Limb (tissue), 2 donors: ENCODE measurements at regions not wholly inside any gene's neighbourhood (a gene's known extent, or its start where the extent isn't known, plus 50 kb on each side); places are given as distances from the start of the nearest gene placed in this dataset.

Experiments
- DNase-seq, 2 donors: peaks; one replicate each; pipeline ENCODE4 v3.0.0-alpha.2; 2016; ENCODE audit errors: extremely low spot score in 2 of 2

- DNase-seq, result no peak
Measured at GRCh38 chr17:33766721-33767120, 473.6 kb upstream of the ASIC2 start.

GRCh38 chr17:33769066-33769465 is 476.0 kb upstream of the ASIC2 start:
- DNase-seq, result no peak

- DNase-seq, result no peak
Measured at GRCh38 chr17:33776304-33776703, 478.8 kb upstream of the CCL2 start.

- no peak for DNase-seq
Measured at GRCh38 chr17:33776903-33777302, 478.2 kb upstream of the CCL2 start.

DNA sequence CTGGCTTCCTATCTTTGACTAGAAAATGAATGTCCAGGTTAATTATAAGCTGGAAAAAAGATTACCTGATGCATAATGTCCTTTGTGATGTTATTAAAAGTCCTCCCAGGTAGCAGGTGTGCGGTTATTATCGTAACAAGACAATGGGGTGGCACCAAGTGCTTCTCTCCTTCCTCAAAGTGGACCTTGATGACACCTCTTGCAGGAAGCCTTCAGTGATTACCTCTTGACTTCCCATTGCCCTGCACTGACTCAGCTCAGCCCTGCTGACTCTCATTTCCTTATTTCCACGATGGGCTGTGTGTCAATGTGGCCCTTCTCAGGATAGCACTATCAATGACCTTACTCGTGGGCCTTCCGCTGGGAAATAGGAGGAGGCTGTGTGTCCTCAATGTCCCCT is 477.4 kb upstream of the CCL2 start:
- DNase-seq, result no peak

DNA sequence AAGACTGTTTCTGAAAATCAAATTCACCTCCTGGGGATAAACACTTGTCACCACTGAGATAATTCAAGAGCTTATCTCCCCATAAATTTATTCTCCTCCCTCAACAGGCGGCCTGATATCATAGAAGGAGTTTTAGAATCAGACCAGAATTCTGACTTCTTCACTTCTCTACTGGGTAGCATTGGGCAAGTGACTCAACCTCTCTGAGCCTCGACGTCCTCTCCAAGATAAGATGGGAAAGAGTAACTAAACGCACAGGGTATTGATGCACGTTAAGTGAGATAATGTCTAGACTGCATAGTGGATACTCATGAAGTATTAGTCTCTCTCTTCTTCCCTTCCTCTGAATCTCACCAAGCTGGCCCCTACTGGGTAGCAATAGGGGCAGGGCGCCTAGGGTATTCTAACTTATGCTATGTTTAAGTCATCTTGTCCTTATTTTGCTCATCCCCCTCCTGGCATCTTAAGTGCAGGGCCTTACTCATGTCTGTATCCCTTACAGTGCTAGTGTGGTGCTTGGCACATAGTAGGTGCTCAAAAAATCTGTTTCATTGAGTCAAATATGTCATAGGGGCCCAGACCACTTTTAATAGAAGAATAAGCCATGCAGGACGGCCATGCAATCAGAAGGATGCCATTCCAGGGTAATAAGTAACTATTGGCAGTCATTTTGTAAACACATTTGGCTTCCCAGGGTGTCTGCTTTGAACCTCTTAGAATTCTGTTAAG is 476.4 kb upstream of the CCL2 start:
- no peak for DNase-seq

DNA sequence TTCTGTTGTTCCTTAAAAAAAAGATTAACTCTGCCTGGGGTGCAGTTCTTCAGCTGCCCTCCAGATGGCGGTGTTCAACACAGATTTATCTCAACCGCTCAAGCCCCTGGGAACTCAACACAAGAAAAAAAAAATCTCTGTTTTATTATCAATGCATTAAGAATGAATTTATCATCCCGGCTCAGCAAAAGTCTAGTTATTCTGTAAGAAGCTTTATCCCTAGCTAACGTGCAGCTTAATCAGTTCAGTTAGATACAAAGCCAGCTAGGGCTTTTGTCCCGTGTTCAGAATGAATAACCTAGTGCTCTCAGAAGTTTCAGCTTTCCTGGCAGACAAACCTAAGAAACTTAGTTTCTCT is 475.9 kb upstream of the CCL2 start:
- peak; percentile 66 to 74 for DNase-seq

DNA sequence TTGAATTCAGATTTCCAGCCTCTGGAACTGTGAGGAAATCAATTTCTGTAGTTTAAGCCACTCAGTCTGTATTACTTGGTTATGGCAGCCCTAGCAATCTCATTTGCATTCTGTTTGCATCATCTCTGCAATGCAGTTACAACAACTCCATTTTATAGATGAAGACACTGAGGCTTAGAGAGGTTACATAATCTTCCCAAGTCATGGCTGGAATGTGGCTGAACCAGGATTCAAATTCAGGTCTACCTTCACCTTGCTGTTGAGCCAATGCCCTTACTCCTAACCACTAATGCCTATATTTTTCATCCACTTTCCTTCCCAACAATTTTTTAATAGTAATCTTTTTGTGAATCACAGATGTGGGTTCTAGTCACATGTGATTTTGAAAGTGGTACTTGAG is 469.8 kb upstream of the CCL2 start:
- no peak for DNase-seq

- no peak for DNase-seq
Measured at GRCh38 chr17:33786478-33786877, 468.6 kb upstream of the CCL2 start.

DNA sequence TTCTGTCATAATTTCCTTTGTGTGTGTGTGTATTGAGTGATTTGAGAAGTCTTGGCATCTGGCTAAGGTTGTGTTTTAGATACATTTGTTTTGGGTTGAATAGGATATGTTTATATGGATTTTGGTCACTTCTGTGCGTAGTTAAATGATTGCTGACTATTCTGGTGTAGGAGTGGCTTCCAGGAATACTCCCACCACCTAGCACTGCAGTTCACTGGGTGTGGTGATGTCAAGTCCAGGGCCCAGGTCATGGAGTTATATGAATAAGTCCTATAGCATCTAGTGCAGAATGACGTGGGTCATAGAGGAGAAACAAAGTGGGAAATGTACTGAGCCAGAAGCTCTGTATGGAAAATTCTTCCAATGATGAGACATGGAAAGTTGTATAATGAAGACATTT is 465.4 kb upstream of the CCL2 start:
- no peak for DNase-seq

DNA sequence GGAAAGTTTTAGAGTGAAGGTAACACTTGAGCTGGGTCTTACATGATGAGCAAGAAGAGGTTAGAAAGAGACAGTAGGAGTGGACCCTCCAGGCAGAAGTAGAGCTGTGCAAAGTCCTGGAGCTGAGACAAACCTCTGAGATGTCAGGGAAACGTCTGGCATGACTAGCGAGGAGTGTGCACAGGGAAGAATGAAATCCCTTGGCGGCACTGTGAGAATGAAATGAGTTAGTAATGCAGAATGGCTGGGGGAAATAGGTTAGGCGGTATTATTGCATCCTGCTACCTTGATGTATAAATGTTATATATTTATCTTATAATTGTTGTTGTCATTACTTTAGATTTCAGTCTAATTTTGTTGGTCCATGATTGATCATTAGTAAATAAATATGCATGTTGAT is 457.9 kb upstream of the CCL2 start:
- no peak for DNase-seq

GRCh38 chr17:33798308-33798707 is 456.8 kb upstream of the CCL2 start:
- no peak for DNase-seq

GRCh38 chr17:33802349-33803198 is 452.5 kb upstream of the CCL2 start:
- DNase-seq, result no peak

GRCh38 chr17:33803199-33803685 is 451.8 kb upstream of the CCL2 start:
- no peak for DNase-seq

DNA sequence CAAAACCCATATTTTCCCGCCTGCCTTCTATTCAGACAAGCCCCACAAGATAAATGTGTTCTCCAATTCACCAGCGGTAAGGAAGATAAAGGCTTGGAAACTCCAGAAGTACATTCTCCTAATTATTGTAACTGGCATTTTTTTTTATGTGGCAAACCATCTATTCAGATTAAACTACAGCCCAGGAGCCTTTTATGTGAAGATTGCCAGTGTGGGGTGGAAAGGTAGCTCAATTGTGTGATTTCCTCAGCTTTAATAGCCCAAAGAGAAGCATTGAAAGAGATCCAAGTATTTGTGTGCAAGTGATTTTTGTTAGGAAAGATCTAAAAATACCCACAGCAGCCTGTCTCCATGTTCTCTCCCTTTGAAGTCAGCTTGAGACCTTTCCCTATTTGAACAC is 451.4 kb upstream of the CCL2 start:
- no peak for DNase-seq

- no peak for DNase-seq
Measured at GRCh38 chr17:33804401-33804800, 450.7 kb upstream of the CCL2 start.

DNA sequence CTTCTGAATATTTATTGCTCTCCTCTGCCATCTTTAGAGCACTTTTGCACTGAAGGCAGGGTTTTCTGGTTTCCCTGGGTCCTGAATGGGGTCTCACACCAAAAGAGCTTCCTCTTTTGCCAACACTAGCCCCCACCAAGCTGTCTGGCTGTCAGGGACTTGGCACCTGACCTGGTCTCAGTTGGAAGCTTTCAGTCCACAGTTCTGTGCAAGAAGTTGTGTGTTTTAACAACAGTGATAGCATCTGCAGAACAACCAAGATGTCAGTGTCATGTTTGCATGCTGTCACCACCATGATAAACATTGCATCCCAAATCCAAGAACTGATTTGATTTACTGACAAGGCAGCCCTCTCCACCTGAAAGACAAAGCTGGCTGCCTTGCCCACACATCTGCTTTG is 448.5 kb upstream of the CCL2 start:
- DNase-seq, result no peak

DNA sequence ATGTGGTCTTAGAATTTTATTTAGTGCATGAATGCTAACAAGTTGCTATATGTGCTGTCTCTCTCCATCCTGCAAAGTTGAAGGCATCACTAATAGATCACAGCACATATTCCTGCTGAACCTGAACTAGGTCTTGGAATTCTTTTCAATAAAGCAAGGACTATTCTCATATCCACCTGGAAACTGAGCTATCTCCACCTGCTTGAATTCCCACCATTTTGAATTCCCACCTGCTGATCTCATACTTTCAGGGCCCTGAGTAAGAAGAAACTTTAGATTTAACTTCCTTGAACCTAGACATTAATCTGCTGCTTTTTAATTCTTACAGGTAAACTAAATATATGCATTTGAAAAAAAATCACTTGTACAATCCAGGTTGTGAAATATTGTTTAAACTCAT is 445.3 kb upstream of the CCL2 start:
- DNase-seq, result no peak

GRCh38 chr17:33811004-33811760 is 443.9 kb upstream of the CCL2 start:
- no peak for DNase-seq

- no peak for DNase-seq
Measured at GRCh38 chr17:33811984-33812577, 443.0 kb upstream of the CCL2 start.

DNA sequence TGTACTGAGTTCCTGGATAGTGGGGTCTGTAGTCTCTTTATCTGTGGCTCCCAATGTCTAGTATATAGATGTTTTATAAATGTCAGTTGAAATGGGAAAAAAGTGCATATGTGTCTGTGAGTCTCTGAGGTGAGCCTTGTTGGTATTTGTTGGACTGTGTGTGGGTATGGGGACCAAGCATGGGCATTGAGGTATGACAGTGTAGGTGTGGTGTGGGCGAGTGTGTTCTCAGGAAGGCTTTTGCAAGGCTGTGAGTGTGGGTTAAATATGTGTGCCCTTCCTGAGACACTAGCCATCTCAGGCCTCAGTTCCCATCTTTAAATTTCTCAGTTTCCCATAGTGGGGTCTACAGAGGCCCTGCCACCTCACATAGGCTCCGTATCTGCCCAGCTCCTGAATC is 440.2 kb upstream of the CCL2 start:
- DNase-seq, result no peak

DNA sequence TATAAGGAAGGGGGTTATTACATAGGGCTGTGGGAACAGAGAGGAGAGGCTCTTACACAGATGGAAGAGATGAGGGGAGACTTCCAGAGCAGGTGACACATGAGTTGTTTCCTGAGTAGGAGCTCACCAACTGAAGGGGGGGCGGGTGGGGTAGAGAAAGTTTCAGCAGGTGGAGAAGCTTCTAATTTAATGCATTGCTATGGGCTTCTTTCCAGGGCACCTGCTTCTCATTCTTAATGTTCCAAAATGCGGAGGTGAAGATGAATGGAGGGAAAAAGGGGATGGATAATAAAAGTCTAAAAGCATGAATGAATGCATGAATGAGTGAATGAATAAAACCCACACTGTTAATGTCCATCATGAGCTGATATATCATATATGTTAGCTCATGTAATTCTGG is 439.0 kb upstream of the CCL2 start:
- DNase-seq, result no peak
